ENCODE measurements at regions not wholly inside any gene's neighbourhood (a gene's known extent, or its start where the extent isn't known, plus 50 kb on each side); places are given as distances from the start of the nearest gene placed in this dataset.
"Not testable (repeated sequence)": the region's sequence is repeated elsewhere in the genome, so short reads cannot be mapped to it uniquely, and the experiment has no call there.

GRCh38 chr20:48329676-48330664 lies 497.8 kb downstream of the PREX1 start:
- Histone ChIP-seq H3K4me3 (ENCODE audit: low read depth, low read length) (no peak overlapping the region), H3K36me3 (ENCODE audit: control insufficient read depth, insufficient read depth, low read length) (no peaks in the 10 kb centered on the region), H3K27me3 (ENCODE audit: control insufficient read depth, insufficient read depth, low read length) (peaks cover 12% of the 10 kb centered on the region)
- TF ChIP-seq CTCF (IDR thresholded peaks at IDR 0.05; ENCODE audit: insufficient read depth, low read depth, low read length): peak; percentile 20; the same call in 1 of the 2 replicates
- CTCF ChIA-PET: interaction anchor here (0.7 to 1.6 kb wide), 6 partner anchors 9 to 544 kb away, joined by 3 to 5 read pairs (median 4); no protein-coding TSS in a partner anchor
- no peak for DNase-seq (ENCODE audit: low read depth)
- POLR2A ChIA-PET: no interaction called here

- no peak for DNase-seq (ENCODE audit: low read depth)
- Histone ChIP-seq H3K36me3 (ENCODE audit: control insufficient read depth, insufficient read depth, low read length) (no peaks in the 10 kb centered on the region), H3K27me3 (ENCODE audit: control insufficient read depth, insufficient read depth, low read length) (peaks cover 12% of the 10 kb centered on the region), H3K4me3 (ENCODE audit: low read depth, low read length) (no peak overlapping the region)
- no peak for TF ChIP-seq CTCF (IDR thresholded peaks at IDR 0.05; ENCODE audit: insufficient read depth, low read depth, low read length)
- ChIA-PET CTCF (interaction anchor here (1.1 to 1.6 kb wide), 4 partner anchors 10 to 291 kb away, joined by 3 to 5 read pairs (median 4); no protein-coding TSS in a partner anchor), POLR2A (no interaction called here)
These were observed 498.7 kb downstream of the PREX1 start for GRCh38 chr20:48329031-48329615.

GRCh38 chr20:48327848-48328247 lies 500.0 kb downstream of the PREX1 start:
- H3K4me3 ChIP-seq (ENCODE audit: low read depth, low read length); H3K36me3 ChIP-seq (ENCODE audit: control insufficient read depth, insufficient read depth, low read length); DNase-seq (ENCODE audit: low read depth); POLR2A ChIA-PET; CTCF ChIA-PET: not testable (repeated sequence)
- H3K27me3 ChIP-seq (ENCODE audit: control insufficient read depth, insufficient read depth, low read length): peaks cover 12% of the 10 kb centered on the region

GRCh38 chr20:48326868-48327267 lies 500.9 kb downstream of the PREX1 start:
- TF ChIP-seq CTCF (IDR thresholded peaks at IDR 0.05; ENCODE audit: insufficient read depth, low read depth, low read length): no peak
- Histone ChIP-seq H3K27me3 (ENCODE audit: control insufficient read depth, insufficient read depth, low read length) (peaks cover 10% of the 10 kb centered on the region), H3K4me3 (ENCODE audit: low read depth, low read length) (no peak overlapping the region), H3K36me3 (ENCODE audit: control insufficient read depth, insufficient read depth, low read length) (no peaks in the 10 kb centered on the region)
- ChIA-PET CTCF (interaction anchor here (0.6 kb wide), 1 partner anchor 457 kb away, joined by 3 read pairs; no protein-coding TSS in a partner anchor), POLR2A (interaction anchor here (0.6 kb wide), 1 partner anchor 43 kb away, joined by 3 read pairs; no protein-coding TSS in a partner anchor)
- DNase-seq (ENCODE audit: low read depth): no peak

- no peak for DNase-seq (ENCODE audit: low read depth)
- TF ChIP-seq CTCF (IDR thresholded peaks at IDR 0.05; ENCODE audit: insufficient read depth, low read depth, low read length): no peak
- H3K27me3 ChIP-seq (ENCODE audit: control insufficient read depth, insufficient read depth, low read length): peaks cover 8% of the 10 kb centered on the region
- H3K36me3 ChIP-seq (ENCODE audit: control insufficient read depth, insufficient read depth, low read length): no peaks in the 10 kb centered on the region
- CTCF ChIA-PET: no interaction called here
- H3K4me3 ChIP-seq (ENCODE audit: low read depth, low read length): no peak overlapping the region
- POLR2A ChIA-PET: no interaction called here
These were observed 501.4 kb downstream of the PREX1 start for GRCh38 chr20:48326434-48326691.
